A172 (cell line): ENCODE measurements at regions not wholly inside any gene's neighbourhood (a gene's known extent, or its start where the extent isn't known, plus 50 kb on each side); places are given as distances from the start of the nearest gene placed in this dataset.
"Not testable (repeated sequence)": the region's sequence is repeated elsewhere in the genome, so short reads cannot be mapped to it uniquely, and the experiment has no call there.

Experiments
- DNase-seq: peaks from one replicate; pipeline ENCODE4 v3.0.0-alpha.2; 2015; ENCODE audit warnings: low spot score

DNA sequence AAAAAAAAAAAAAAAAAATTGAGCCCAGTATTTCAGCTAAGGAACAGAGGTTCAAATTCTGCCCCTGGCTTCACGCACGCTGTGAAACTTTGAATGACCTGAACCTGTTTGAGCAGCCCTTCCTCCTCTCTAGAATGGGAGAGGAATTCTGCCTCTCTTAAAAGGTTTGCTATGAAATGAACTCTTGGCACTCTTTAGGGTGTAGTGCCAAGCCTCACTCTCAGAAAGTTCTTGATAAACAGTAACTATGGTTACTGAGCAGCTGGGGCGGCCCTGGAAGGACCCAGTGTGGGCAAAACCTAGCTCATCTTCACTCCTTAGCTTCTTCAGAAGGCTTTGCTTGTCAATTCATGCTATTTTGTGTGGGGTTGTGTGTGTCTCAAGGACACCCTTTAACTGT, 73.7 kb downstream of the GEMIN8 start:
- DNase-seq = no peak

GRCh38 chrX:13955095-13955647, 74.5 kb downstream of the GEMIN8 start:
- DNase-seq = no peak

GRCh38 chrX:13952581-13952980, 77.1 kb downstream of the GEMIN8 start:
- DNase-seq = no peak

GRCh38 chrX:13946223-13946622, 83.5 kb downstream of the GEMIN8 start:
- DNase-seq = not testable (repeated sequence)

GRCh38 chrX:13945787-13946186, 83.9 kb downstream of the GEMIN8 start:
- not testable (repeated sequence) for DNase-seq

- no peak for DNase-seq
Measured at GRCh38 chrX:13940671-13941070, 89.0 kb downstream of the GEMIN8 start.

GRCh38 chrX:13939741-13940597, 89.7 kb downstream of the GEMIN8 start:
- no peak for DNase-seq

DNA sequence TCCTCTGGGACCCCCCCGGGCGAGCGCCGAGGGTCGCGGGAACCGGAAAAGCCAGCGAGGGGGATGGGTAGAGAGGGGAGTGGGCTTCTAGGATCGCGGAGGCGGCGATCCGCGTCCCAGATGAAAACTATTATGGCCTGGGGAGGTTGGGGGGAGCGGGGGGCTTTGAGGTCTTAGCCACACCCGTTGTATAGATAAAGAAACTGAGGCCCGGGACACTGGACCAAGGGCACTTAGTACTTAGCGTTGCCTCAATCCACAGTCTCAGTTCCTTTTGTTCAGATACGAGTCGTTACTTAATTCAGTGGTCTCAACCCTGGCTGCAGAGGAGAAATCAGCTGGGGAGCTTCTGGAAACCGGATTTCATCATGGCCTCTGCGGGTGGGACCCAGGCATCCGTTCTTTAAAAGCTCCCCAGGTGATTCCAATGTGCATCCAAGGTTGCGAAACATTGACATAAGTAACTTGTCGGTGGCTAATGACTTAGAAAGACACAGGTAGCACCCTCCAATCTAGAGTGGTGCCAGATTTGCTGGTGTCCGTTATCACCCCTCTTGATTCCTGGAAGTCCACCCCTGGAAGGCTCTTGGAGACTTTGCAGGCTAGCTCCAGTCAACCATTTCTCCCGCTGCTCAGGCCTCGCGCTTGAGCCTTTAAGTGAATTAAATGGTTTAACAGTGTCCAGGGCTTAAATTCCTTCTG, 90.7 kb downstream of the GEMIN8 start:
- DNase-seq = no peak

DNA sequence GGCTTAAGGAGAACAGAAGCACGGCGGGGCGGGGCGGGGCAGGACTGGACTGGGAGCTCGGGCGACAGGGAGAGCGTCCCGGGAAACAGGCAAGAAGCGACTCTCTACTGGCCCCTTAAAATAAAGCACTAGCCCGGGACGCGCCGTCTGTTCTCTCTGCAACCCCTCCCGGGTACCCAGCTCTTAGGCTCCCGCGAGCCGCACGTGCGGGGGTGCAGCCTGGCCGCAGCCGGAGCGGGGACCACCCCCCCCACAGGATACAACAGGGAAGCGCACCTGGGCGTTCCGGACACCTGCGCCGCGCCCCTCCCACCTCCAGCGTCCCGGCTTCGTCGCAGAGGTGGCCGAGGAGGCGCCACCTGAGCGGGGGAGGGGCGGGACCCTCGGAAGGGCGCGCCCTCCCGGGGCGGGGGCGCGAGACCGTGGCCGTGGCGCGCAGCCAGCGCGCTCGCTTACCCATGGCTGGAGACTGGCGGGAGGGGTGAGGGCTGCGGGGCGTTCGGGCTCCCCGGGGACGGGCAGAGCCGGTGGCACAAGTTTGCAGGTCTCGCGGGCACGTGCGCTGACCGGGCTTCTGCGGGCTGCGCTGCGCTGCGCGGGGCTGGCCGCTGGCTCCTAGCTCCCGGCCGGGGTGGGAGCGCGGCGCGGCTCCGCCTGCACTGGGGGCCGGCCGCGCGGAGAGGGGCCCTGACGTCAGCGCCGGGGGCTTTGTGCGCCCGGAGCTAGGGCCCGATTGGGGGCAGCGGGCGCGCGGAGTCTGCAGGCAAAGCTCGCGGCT, 91.5 kb downstream of the GEMIN8 start:
- DNase-seq = no peak

GRCh38 chrX:13937370-13938050, 92.2 kb downstream of the GEMIN8 start:
- DNase-seq = peak; percentile 17

DNA sequence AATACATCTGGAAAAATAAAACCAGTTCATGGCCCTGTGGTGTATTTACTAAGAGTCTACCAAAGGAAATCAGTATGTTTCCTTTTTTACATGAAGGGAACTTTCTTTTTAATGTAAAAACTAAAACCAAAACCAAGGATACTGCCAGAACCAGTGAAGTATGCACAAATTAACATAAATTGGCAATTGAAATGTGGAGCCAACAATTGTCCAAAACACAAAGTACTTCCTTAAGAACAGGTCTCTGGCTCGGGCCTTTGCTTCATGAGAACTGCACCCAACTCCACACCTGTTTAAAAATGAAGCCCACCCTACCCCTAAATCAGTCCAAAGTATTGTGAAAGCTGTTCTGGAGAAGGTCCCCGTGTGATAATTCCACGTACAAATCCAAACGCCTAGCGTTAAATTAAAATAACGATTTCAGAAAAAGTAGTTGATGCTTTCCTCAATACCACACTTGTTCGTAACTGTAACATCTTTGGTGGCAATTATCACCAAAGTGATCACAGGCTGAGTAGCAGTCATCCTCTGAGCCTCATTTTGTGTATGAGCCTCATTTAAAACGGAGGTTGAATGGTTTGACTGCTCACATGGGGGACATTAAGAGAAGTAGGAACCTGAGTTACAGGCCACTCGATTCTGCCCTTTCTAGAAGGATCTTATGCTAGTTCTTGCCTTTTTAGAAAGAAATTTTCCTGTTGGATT, 93.0 kb downstream of the GEMIN8 start:
- no peak for DNase-seq

DNA sequence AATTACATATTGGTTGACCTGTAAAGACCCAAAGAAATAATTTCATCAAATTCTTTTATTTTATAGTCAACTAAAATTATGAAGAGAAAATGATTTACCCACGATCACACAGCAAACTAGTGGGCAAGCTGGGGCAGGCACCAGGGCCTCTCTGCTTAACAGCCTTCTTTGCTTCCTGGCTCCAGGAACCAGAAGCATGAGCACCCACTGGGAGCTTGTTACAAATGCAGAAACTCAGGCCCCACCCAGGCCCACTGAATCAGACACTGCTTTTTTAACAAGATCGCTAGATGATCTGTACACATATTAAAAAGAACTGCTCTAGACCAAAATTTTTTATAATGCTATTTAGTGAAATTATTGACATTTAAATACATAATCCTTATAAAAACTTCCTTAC, 95.0 kb downstream of the GEMIN8 start:
- no peak for DNase-seq

GRCh38 chrX:13933851-13934250, 95.8 kb downstream of the GEMIN8 start:
- DNase-seq = no peak

DNA sequence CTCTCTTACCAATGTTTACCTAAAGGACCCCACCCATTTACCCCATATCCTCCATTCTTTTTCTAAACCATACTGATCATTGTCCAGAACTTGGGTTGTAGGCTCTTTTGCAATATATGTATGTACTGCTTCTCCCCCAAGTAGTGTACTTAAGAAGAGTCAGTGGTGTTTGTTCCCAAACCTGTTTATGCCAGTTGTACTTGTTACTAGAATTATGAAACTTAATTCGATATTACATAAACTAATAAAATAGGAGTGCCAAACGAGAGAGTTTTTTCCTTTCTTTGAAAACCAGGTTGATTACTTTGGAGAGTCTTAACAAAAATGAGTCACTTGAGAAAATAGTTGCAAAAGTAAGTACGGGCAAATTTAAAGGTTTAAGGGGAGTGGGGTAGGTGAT, 96.3 kb downstream of the GEMIN8 start:
- DNase-seq = no peak

- DNase-seq = no peak
Measured at GRCh38 chrX:13932416-13932815, 97.3 kb downstream of the GEMIN8 start.

DNA sequence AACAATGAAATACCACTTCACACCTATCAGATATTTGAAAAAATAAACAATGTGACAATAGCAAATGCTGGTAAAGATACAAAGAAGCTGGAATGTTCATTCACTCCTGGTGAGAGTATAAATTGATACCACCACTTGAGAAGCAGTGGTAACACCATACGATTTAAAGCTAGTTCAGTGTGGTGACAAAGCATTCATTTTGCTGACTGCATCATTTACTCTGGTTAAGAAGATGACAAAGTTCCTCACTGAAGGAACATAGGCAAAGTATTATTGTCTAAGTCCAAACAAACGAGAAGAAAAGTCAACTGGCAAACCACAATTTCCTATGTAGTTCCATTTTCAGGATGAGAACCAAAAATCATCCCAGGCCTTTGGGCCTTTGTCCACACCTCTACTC, 102.5 kb downstream of the GEMIN8 start:
- DNase-seq = no peak

DNA sequence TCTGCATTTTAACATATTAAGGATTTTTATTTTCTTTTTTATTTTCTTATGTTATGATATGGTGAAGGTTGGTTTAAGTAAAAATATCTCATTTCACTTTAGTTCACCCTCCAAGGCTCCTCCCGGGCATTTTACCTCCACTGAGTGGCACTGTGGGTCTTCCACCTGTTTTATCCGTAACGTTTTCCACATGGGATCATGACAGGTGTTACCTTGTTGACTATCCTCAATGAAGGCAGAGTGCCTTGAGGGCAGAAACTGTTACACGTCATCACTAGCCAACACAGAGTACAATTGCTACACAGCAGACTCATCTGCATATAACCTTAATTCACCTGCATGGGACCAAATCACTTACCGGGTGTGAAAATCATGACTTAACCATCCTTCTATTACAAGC, 105.8 kb downstream of the GEMIN8 start:
- no peak for DNase-seq

DNA sequence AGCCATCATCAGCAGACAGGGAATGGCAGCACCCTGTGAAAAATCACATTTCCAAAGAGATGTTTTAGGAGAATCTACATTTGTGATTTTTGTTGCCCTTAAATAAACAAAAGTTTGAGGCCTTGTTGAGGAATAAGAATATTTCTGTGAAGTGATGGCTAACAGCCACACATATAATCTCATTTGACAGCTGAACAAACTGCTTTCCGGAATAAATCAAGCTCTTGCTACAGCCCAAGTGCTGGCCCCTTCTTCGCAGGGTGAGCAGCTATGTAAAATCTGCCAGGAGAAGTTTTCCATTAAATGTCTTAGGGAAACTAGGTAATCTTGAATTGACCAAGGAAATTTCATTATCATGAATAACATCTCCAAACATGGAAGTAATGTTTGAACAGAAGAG, 106.4 kb upstream of the GPM6B start:
- DNase-seq = no peak

GRCh38 chrX:13917507-13917906, 100.6 kb upstream of the GPM6B start:
- DNase-seq = no peak

DNA sequence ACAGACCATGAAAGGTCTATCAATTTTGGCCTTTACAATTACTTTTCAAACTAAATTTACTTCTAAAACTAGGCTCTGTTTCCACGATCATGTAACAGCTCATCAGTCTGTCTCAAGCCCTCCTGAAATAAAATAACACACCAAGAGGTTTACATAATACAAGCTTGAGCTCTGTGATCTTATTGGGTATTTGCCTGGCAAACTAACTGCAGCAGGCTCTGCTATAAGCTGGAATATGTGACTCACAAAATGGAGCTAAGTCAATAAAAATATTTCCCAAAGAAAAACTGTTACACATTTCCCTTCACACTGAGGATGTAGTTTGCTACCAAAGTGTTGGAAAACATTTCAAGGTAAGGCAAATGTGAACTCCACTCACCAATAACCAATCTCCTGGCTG, 94.7 kb upstream of the GPM6B start:
- DNase-seq = no peak

DNA sequence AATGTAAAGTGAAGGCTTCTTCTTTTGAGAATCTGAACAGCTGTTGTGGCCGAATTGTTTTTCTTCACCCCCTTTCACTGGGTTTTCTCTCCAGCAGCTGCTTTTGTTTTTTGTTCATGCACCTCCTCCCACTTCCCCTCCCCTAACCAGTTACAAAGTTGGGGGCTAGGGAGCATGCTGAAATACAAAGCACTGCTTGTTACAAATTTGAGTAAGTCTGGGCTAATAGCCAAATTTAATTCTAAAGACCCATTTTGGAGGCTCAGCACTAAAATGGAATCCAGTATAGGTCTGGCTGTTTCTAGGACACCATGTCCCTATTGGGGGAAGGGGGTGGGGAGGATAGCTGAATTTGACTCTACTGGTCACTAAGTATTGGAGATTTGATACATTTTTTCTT, 89.2 kb upstream of the GPM6B start:
- DNase-seq = no peak
